ENCODE measurements at regions not wholly inside any gene's neighbourhood (a gene's known extent, or its start where the extent isn't known, plus 50 kb on each side); places are given as distances from the start of the nearest gene placed in this dataset.
"Not testable (repeated sequence)": the region's sequence is repeated elsewhere in the genome, so short reads cannot be mapped to it uniquely, and the experiment has no call there.

GRCh38 chr2:117359266-117359914, 455.1 kb upstream of the DDX18 start:
- no peak for DNase-seq (ENCODE audit: low read depth in 2 of 2)

GRCh38 chr2:117360586-117360985, 453.9 kb upstream of the DDX18 start:
- no peak for DNase-seq (ENCODE audit: low read depth in 2 of 2)

GRCh38 chr2:117378653-117379052, 435.8 kb upstream of the DDX18 start:
- no peak for DNase-seq (ENCODE audit: low read depth in 2 of 2)

GRCh38 chr2:117379928-117380327, 434.6 kb upstream of the DDX18 start:
- no peak for DNase-seq (ENCODE audit: low read depth in 2 of 2)

GRCh38 chr2:117383997-117384396, 430.5 kb upstream of the DDX18 start:
- DNase-seq (ENCODE audit: low read depth in 2 of 2) = not testable (repeated sequence)

GRCh38 chr2:117396161-117396560, 418.3 kb upstream of the DDX18 start:
- no peak for DNase-seq (ENCODE audit: low read depth in 2 of 2)

GRCh38 chr2:117401582-117401981, 412.9 kb upstream of the DDX18 start:
- DNase-seq (ENCODE audit: low read depth in 2 of 2) = no peak

GRCh38 chr2:117406443-117406842, 408.0 kb upstream of the DDX18 start:
- DNase-seq (ENCODE audit: low read depth in 2 of 2) = no peak

GRCh38 chr2:117407746-117408145, 406.7 kb upstream of the DDX18 start:
- no peak for DNase-seq (ENCODE audit: low read depth in 2 of 2)

- no peak for DNase-seq (ENCODE audit: low read depth in 2 of 2)
These were observed 405.0 kb upstream of the DDX18 start for GRCh38 chr2:117409443-117409842.

GRCh38 chr2:117411983-117412382, 402.5 kb upstream of the DDX18 start:
- DNase-seq (ENCODE audit: low read depth in 2 of 2) = no peak

- no peak for DNase-seq (ENCODE audit: low read depth in 2 of 2)
These were observed 381.7 kb upstream of the DDX18 start for GRCh38 chr2:117432746-117433145.

- no peak for DNase-seq (ENCODE audit: low read depth in 2 of 2)
These were observed 377.8 kb upstream of the DDX18 start for GRCh38 chr2:117436697-117437096.

- peak in 1 of 2 donors; percentile 0 for DNase-seq (ENCODE audit: low read depth in 2 of 2)
These were observed 344.0 kb upstream of the DDX18 start for GRCh38 chr2:117470311-117471095.

GRCh38 chr2:117481608-117482007, 332.9 kb upstream of the DDX18 start:
- DNase-seq (ENCODE audit: low read depth in 2 of 2) = no peak

GRCh38 chr2:117485588-117485987, 328.9 kb upstream of the DDX18 start:
- no peak for DNase-seq (ENCODE audit: low read depth in 2 of 2)

- no peak for DNase-seq (ENCODE audit: low read depth in 2 of 2)
These were observed 328.4 kb upstream of the DDX18 start for GRCh38 chr2:117486081-117486480.

GRCh38 chr2:117492209-117492851, 322.2 kb upstream of the DDX18 start:
- DNase-seq (ENCODE audit: low read depth in 2 of 2) = no peak

- no peak for DNase-seq (ENCODE audit: low read depth in 2 of 2)
These were observed 313.8 kb upstream of the DDX18 start for GRCh38 chr2:117500721-117501120.

GRCh38 chr2:117502121-117502520, 312.4 kb upstream of the DDX18 start:
- no peak for DNase-seq (ENCODE audit: low read depth in 2 of 2)

GRCh38 chr2:117512307-117512706, 302.2 kb upstream of the DDX18 start:
- DNase-seq (ENCODE audit: low read depth in 2 of 2) = no peak

- DNase-seq (ENCODE audit: low read depth in 2 of 2) = no peak
These were observed 300.1 kb upstream of the DDX18 start for GRCh38 chr2:117514371-117514770.

- no peak for DNase-seq (ENCODE audit: low read depth in 2 of 2)
These were observed 295.3 kb upstream of the DDX18 start for GRCh38 chr2:117519238-117519637.

All from stimulated activated CD8-positive, alpha-beta memory T cell treated with anti-CD3 and anti-CD28 coated beads, Interleukin-15, amount 100 ng/mL, for 48 hours (primary cell).